ENCODE measurements at regions not wholly inside any gene's neighbourhood (a gene's known extent, or its start where the extent isn't known, plus 50 kb on each side); places are given as distances from the start of the nearest gene placed in this dataset.

GRCh38 chr22:49645791-49646550, 181.7 kb downstream of the BRD1 start:
- no peak overlapping the region for H3K4me3 ChIP-seq
- no peak for TF ChIP-seq CTCF (IDR thresholded peaks at IDR 0.05 in 8 of 11, conservative IDR thresholded peaks at IDR 0.05 in 3 of 11)
- no peak for TF ChIP-seq POLR2AphosphoS5 (IDR thresholded peaks at IDR 0.05)
- TF ChIP-seq POLR2A (IDR thresholded peaks at IDR 0.05) = no peak
- peaks cover 0 to 72% (median 3%) of the 10 kb centered on the region in 6 donors for H3K36me3 ChIP-seq
- no peaks in the 10 kb centered on the region for H3K9me3 ChIP-seq
- H3K4me1 ChIP-seq = peaks cover 0 to 52% (median 21%) of the 10 kb centered on the region in 6 donors
- H3K27ac ChIP-seq = no peak overlapping the region
- DNase-seq = no peak
- H3K27me3 ChIP-seq (replicated peaks in 1 of 7) = no peaks in the 10 kb centered on the region
- intact Hi-C loops (cut with DNase I; ENCODE audit: low total_unique reads) = no loop called here
- 93 to 96% (median 96%) methylated on average over 13 of the region's 13 CpGs for WGBS, 5 donors

GRCh38 chr22:49645257-49645656, 182.4 kb downstream of the BRD1 start:
- H3K36me3 ChIP-seq = peaks cover 0 to 72% (median 1%) of the 10 kb centered on the region in 6 donors
- no peaks in the 10 kb centered on the region for H3K27me3 ChIP-seq (replicated peaks in 1 of 7)
- intact Hi-C loops (cut with DNase I; ENCODE audit: low total_unique reads) = no loop called here
- no peak overlapping the region for H3K4me3 ChIP-seq
- no peak for TF ChIP-seq POLR2A (IDR thresholded peaks at IDR 0.05)
- TF ChIP-seq CTCF (IDR thresholded peaks at IDR 0.05 in 8 of 11, conservative IDR thresholded peaks at IDR 0.05 in 3 of 11) = no peak
- TF ChIP-seq POLR2AphosphoS5 (IDR thresholded peaks at IDR 0.05) = no peak
- H3K27ac ChIP-seq = no peak overlapping the region
- H3K9me3 ChIP-seq = no peaks in the 10 kb centered on the region
- 93 to 98% (median 97%) methylated on average over 3 of the region's 3 CpGs for WGBS, 5 donors
- DNase-seq = no peak
- peaks cover 0 to 55% (median 23%) of the 10 kb centered on the region in 6 donors for H3K4me1 ChIP-seq

- Histone ChIP-seq H3K4me3 (no peak overlapping the region), H3K36me3 (peaks cover 0 to 70% (median 1%) of the 10 kb centered on the region in 6 donors), H3K27ac (no peak overlapping the region), H3K4me1 (peaks cover 0 to 59% (median 24%) of the 10 kb centered on the region in 6 donors), H3K27me3 (replicated peaks in 1 of 7) (no peaks in the 10 kb centered on the region), H3K9me3 (no peaks in the 10 kb centered on the region)
- intact Hi-C loops (cut with DNase I; ENCODE audit: low total_unique reads) = no loop called here
- TF ChIP-seq POLR2A (IDR thresholded peaks at IDR 0.05) (no peak), CTCF (IDR thresholded peaks at IDR 0.05 in 8 of 11, conservative IDR thresholded peaks at IDR 0.05 in 3 of 11) (no peak), POLR2AphosphoS5 (IDR thresholded peaks at IDR 0.05) (no peak)
- no peak for DNase-seq
- WGBS, 5 donors = 87 to 99% (median 96%) methylated on average over 6 of the region's 6 CpGs
Observed at GRCh38 chr22:49643998-49644397, 183.7 kb downstream of the BRD1 start.

- H3K4me1 ChIP-seq = peaks cover 0 to 63% (median 25%) of the 10 kb centered on the region in 6 donors
- no peaks in the 10 kb centered on the region for H3K9me3 ChIP-seq
- 87 to 95% (median 94%) methylated on average over 3 to 16 of the region's 16 CpGs for WGBS, 5 donors
- no peaks in the 10 kb centered on the region for H3K27me3 ChIP-seq (replicated peaks in 1 of 7)
- peaks cover 0 to 75% (median 2%) of the 10 kb centered on the region in 6 donors for H3K36me3 ChIP-seq
- H3K4me3 ChIP-seq = no peak overlapping the region
- intact Hi-C loops (cut with DNase I; ENCODE audit: low total_unique reads) = no loop called here
- peak in 1 of 3 donors; percentile 19 for TF ChIP-seq POLR2AphosphoS5 (IDR thresholded peaks at IDR 0.05)
- TF ChIP-seq CTCF (IDR thresholded peaks at IDR 0.05 in 8 of 11, conservative IDR thresholded peaks at IDR 0.05 in 3 of 11) = no peak
- DNase-seq = no peak
- no peak overlapping the region for H3K27ac ChIP-seq
Observed at GRCh38 chr22:49643466-49643865, 184.2 kb downstream of the BRD1 start.

Measured in spleen (tissue), 11 donors.